H1 (cell line): ENCODE measurements at regions not wholly inside any gene's neighbourhood (a gene's known extent, or its start where the extent isn't known, plus 50 kb on each side); places are given as distances from the start of the nearest gene placed in this dataset.

Source experiments
- RBBP5 ChIP-seq: IDR thresholded peaks from 2 replicates; pipeline ENCODE4 v1.7.1; 2012; ENCODE audit warnings: low read depth, mild to moderate bottlenecking, inconsistent platforms, low read length, moderate library complexity, borderline replicate concordance
- SAP30 ChIP-seq: fragments of 300-600 bp; sonication (generic); IDR thresholded peaks from 2 replicates; pipeline ENCODE4 v1.7.1; 2012; ENCODE audit warnings: low read length, moderate library complexity, mild to moderate bottlenecking, inconsistent platforms; ENCODE audit not compliant: insufficient read depth, insufficient replicate concordance
- TCF12 ChIP-seq: IDR thresholded peaks from 2 replicates; pipeline ENCODE4 v1.6.1; 2011; ENCODE audit warnings: low read depth, mild to moderate bottlenecking, low read length

- TF ChIP-seq SAP30 (no peak), RBBP5 (no peak), TCF12 (no peak)
These were observed 320.9 kb downstream of the WDR11 start (continued) for GRCh38 chr10:121171825-121172787.
